Activated naive CD8-positive, alpha-beta T cell treated with anti-CD3 and anti-CD28 coated beads, Interleukin-2, amount 10 ng/mL, durations not matched to agents 7 days and 5 days (primary cell): ENCODE measurements at regions not wholly inside any gene's neighbourhood (a gene's known extent, or its start where the extent isn't known, plus 50 kb on each side); places are given as distances from the start of the nearest gene placed in this dataset.

Experiments
- ATAC-seq: fragments of 150-1000 bp; cut with Tn5 transposase; one replicate; pipeline ENCODE4 v1.10.0; 2021; ENCODE audit warnings: low read depth, moderate library complexity
- POLR2A ChIA-PET: fragments of 350-600 bp; sonication (Branson Sonifier 250); formaldehyde crosslinking; loops from one replicate; lab custom pipeline; 2021; ENCODE audit warnings: antibody characterized with exemption; lab: Charles Lee
- DNase-seq: peaks from one replicate; pipeline ENCODE4 v3.0.0; 2021
- H3K27ac Mint-ChIP-seq: one replicate; pipeline ENCODE4 v1.8.0; 2022; ENCODE audit warnings: mild to moderate bottlenecking, mixed read lengths
- H3K27me3 Mint-ChIP-seq: one replicate; pipeline ENCODE4 v1.8.0; 2022; ENCODE audit warnings: mild to moderate bottlenecking, moderate library complexity, mixed read lengths
- H3K36me3 Mint-ChIP-seq: one replicate; pipeline ENCODE4 v1.8.0; 2021; ENCODE audit warnings: mild to moderate bottlenecking, mixed read lengths
- H3K4me1 Mint-ChIP-seq: one replicate; pipeline ENCODE4 v1.8.0; 2021; ENCODE audit warnings: mixed read lengths
- H3K4me3 Mint-ChIP-seq: one replicate; pipeline ENCODE4 v1.8.0; 2022; ENCODE audit warnings: mild to moderate bottlenecking, moderate library complexity, mixed read lengths
- H3K9me3 Mint-ChIP-seq: one replicate; pipeline ENCODE4 v1.8.0; 2021; ENCODE audit warnings: mixed read lengths

GRCh38 chr5:146940295-146940694 lies 61.7 kb upstream of the PPP2R2B start:
- Mint-ChIP-seq H3K9me3 (no peaks in the 10 kb centered on the region), H3K27me3 (peaks cover 10% of the 10 kb centered on the region), H3K27ac (no peak overlapping the region), H3K4me1 (no peaks in the 10 kb centered on the region), H3K36me3 (no peaks in the 10 kb centered on the region), H3K4me3 (no peak overlapping the region)
- ATAC-seq: no peak
- POLR2A ChIA-PET: no interaction called here
- DNase-seq: no peak

- Mint-ChIP-seq H3K4me1 (peaks cover 4% of the 10 kb centered on the region), H3K9me3 (peaks cover 3% of the 10 kb centered on the region), H3K4me3 (no peak overlapping the region), H3K36me3 (no peaks in the 10 kb centered on the region), H3K27ac (no peak overlapping the region), H3K27me3 (peaks cover 3% of the 10 kb centered on the region)
- ATAC-seq: no peak
- POLR2A ChIA-PET: no interaction called here
- DNase-seq: no peak
Observed at GRCh38 chr5:146944019-146944418, 65.5 kb upstream of the PPP2R2B start.

GRCh38 chr5:146944764-146945616 lies 66.4 kb upstream of the PPP2R2B start:
- POLR2A ChIA-PET: no interaction called here
- H3K36me3 Mint-ChIP-seq: no peaks in the 10 kb centered on the region
- no peak for DNase-seq
- peaks cover 4% of the 10 kb centered on the region for H3K4me1 Mint-ChIP-seq
- no peak overlapping the region for H3K4me3 Mint-ChIP-seq
- no peak for ATAC-seq
- peaks cover 5% of the 10 kb centered on the region for H3K27me3 Mint-ChIP-seq
- no peak overlapping the region for H3K27ac Mint-ChIP-seq
- H3K9me3 Mint-ChIP-seq: peaks cover 3% of the 10 kb centered on the region

- DNase-seq (no peak), ATAC-seq (no peak)
- POLR2A ChIA-PET: no interaction called here
- Mint-ChIP-seq H3K27me3 (peaks cover 5% of the 10 kb centered on the region), H3K4me3 (no peak overlapping the region), H3K4me1 (peaks cover 4% of the 10 kb centered on the region), H3K36me3 (no peaks in the 10 kb centered on the region), H3K27ac (no peak overlapping the region), H3K9me3 (peaks cover 3% of the 10 kb centered on the region)
Observed at GRCh38 chr5:146945617-146946084, 67.1 kb upstream of the PPP2R2B start.

GRCh38 chr5:146947181-146947941 lies 68.8 kb upstream of the PPP2R2B start:
- POLR2A ChIA-PET: no interaction called here
- Mint-ChIP-seq H3K36me3 (no peaks in the 10 kb centered on the region), H3K4me1 (peaks cover 4% of the 10 kb centered on the region), H3K9me3 (peaks cover 3% of the 10 kb centered on the region), H3K27me3 (peaks cover 3% of the 10 kb centered on the region), H3K4me3 (no peak overlapping the region), H3K27ac (no peak overlapping the region)
- ATAC-seq (no peak), DNase-seq (no peak)

GRCh38 chr5:146948666-146949065 lies 70.1 kb upstream of the PPP2R2B start:
- peaks cover 4% of the 10 kb centered on the region for H3K4me1 Mint-ChIP-seq
- H3K9me3 Mint-ChIP-seq: peaks cover 3% of the 10 kb centered on the region
- POLR2A ChIA-PET: no interaction called here
- ATAC-seq (no peak), DNase-seq (no peak)
- H3K27ac Mint-ChIP-seq: no peak overlapping the region
- H3K36me3 Mint-ChIP-seq: no peaks in the 10 kb centered on the region
- no peak overlapping the region for H3K4me3 Mint-ChIP-seq
- peaks cover 6% of the 10 kb centered on the region for H3K27me3 Mint-ChIP-seq

GRCh38 chr5:146952168-146952567 lies 73.6 kb upstream of the PPP2R2B start:
- Mint-ChIP-seq H3K9me3 (peaks cover 3% of the 10 kb centered on the region), H3K27me3 (peaks cover 14% of the 10 kb centered on the region), H3K36me3 (no peaks in the 10 kb centered on the region), H3K4me3 (no peak overlapping the region), H3K4me1 (peaks cover 3% of the 10 kb centered on the region), H3K27ac (no peak overlapping the region)
- POLR2A ChIA-PET: no interaction called here
- DNase-seq: no peak
- no peak for ATAC-seq

GRCh38 chr5:146956217-146956616 lies 77.7 kb upstream of the PPP2R2B start:
- Mint-ChIP-seq H3K4me1 (no peaks in the 10 kb centered on the region), H3K9me3 (no peaks in the 10 kb centered on the region), H3K27me3 (peaks cover 17% of the 10 kb centered on the region), H3K27ac (no peak overlapping the region), H3K36me3 (no peaks in the 10 kb centered on the region), H3K4me3 (no peak overlapping the region)
- DNase-seq (no peak), ATAC-seq (no peak)
- POLR2A ChIA-PET: no interaction called here

GRCh38 chr5:146959360-146959759 lies 80.8 kb upstream of the PPP2R2B start:
- DNase-seq (no peak), ATAC-seq (no peak)
- no peak overlapping the region for H3K27ac Mint-ChIP-seq
- POLR2A ChIA-PET: no interaction called here
- H3K36me3 Mint-ChIP-seq: no peaks in the 10 kb centered on the region
- H3K9me3 Mint-ChIP-seq: no peaks in the 10 kb centered on the region
- no peak overlapping the region for H3K4me3 Mint-ChIP-seq
- no peaks in the 10 kb centered on the region for H3K4me1 Mint-ChIP-seq
- H3K27me3 Mint-ChIP-seq: peaks cover 16% of the 10 kb centered on the region

GRCh38 chr5:146962801-146963355 lies 84.3 kb upstream of the PPP2R2B start:
- POLR2A ChIA-PET: no interaction called here
- no peaks in the 10 kb centered on the region for H3K9me3 Mint-ChIP-seq

GRCh38 chr5:146965761-146966659 lies 87.5 kb upstream of the PPP2R2B start:
- H3K27ac Mint-ChIP-seq: no peak overlapping the region

More at GRCh38 chr5:146962801-146963355, 84.3 kb upstream of the PPP2R2B start:
- H3K36me3 Mint-ChIP-seq: no peaks in the 10 kb centered on the region
- H3K4me3 Mint-ChIP-seq: no peak overlapping the region
- peaks cover 8% of the 10 kb centered on the region for H3K27me3 Mint-ChIP-seq
- H3K27ac Mint-ChIP-seq: no peak overlapping the region
- no peak for DNase-seq
- no peak for ATAC-seq
- no peaks in the 10 kb centered on the region for H3K4me1 Mint-ChIP-seq

GRCh38 chr5:146967646-146968045 lies 89.1 kb upstream of the PPP2R2B start:
- DNase-seq: no peak
- Mint-ChIP-seq H3K9me3 (no peaks in the 10 kb centered on the region), H3K4me3 (no peak overlapping the region), H3K36me3 (no peaks in the 10 kb centered on the region), H3K27ac (no peak overlapping the region), H3K4me1 (no peaks in the 10 kb centered on the region), H3K27me3 (no peaks in the 10 kb centered on the region)
- ATAC-seq: no peak
- POLR2A ChIA-PET: no interaction called here

More at GRCh38 chr5:146965761-146966659, 87.5 kb upstream of the PPP2R2B start:
- Mint-ChIP-seq H3K4me3 (no peak overlapping the region), H3K4me1 (no peaks in the 10 kb centered on the region), H3K27me3 (peaks cover 2% of the 10 kb centered on the region), H3K36me3 (no peaks in the 10 kb centered on the region), H3K9me3 (no peaks in the 10 kb centered on the region)
- ATAC-seq (peak; percentile 75), DNase-seq (peak; percentile 26)
- POLR2A ChIA-PET: no interaction called here

- no peak overlapping the region for H3K27ac Mint-ChIP-seq
- ATAC-seq (no peak), DNase-seq (no peak)
- H3K4me3 Mint-ChIP-seq: no peak overlapping the region
- POLR2A ChIA-PET: no interaction called here
- H3K36me3 Mint-ChIP-seq: no peaks in the 10 kb centered on the region
- no peaks in the 10 kb centered on the region for H3K4me1 Mint-ChIP-seq
- peaks cover 4% of the 10 kb centered on the region for H3K27me3 Mint-ChIP-seq
- no peaks in the 10 kb centered on the region for H3K9me3 Mint-ChIP-seq
Observed at GRCh38 chr5:146971401-146971800, 92.8 kb upstream of the PPP2R2B start.
